CD4-positive, alpha-beta T cell (primary cell): ENCODE measurements at regions not wholly inside any gene's neighbourhood (a gene's known extent, or its start where the extent isn't known, plus 50 kb on each side); places are given as distances from the start of the nearest gene placed in this dataset.

Experiments used
- ATAC-seq: fragments of 200-7000 bp; cut with Tn5 transposase; one replicate; pipeline ENCODE4 v1.10.0; 2022; ENCODE audit warnings: mild to moderate bottlenecking; ENCODE audit not compliant: poor library complexity
- CTCF ChIA-PET: fragments of 350-600 bp; sonication (Branson Sonifier 250); formaldehyde crosslinking; loops from one replicate; lab custom pipeline; 2021; ENCODE audit warnings: antibody characterized with exemption, inconsistent platforms; lab: Charles Lee
- POLR2A ChIA-PET: fragments of 350-600 bp; sonication (Branson Sonifier 250); formaldehyde crosslinking; loops from one replicate; lab custom pipeline; 2021; ENCODE audit warnings: antibody characterized with exemption, inconsistent platforms; lab: Charles Lee
- DNase-seq, 14 experiments: peaks; one replicate each; pipeline ENCODE4 v3.0.0-alpha.2; 2013 to 2020; ENCODE audit warnings: mixed read lengths in 2 of 14
- H3K27ac ChIP-seq, 2 donors: one replicate each; pipeline versions ENCODE4 v1.5.1 to v1.7.0; 2013; ENCODE audit warnings: low read length in 2 of 2, low read depth in 1 of 2, mild to moderate bottlenecking in 1 of 2
- H3K27me3 ChIP-seq, 2 experiments: 1 replicate in 1 of 2; 2 replicates in 1 of 2; pipeline versions ENCODE4 v1.6.1 to v1.7.0; 2013; ENCODE audit warnings: low read length in 2 of 2, control low read depth in 1 of 2, mild to moderate bottlenecking in 1 of 2, moderate library complexity in 1 of 2; ENCODE audit not compliant: insufficient read depth in 2 of 2, control insufficient read depth in 1 of 2
- H3K36me3 ChIP-seq: one replicate; pipeline ENCODE4 v1.6.1; 2013; ENCODE audit warnings: low read length, control low read depth; ENCODE audit not compliant: insufficient read depth
- H3K4me1 ChIP-seq: one replicate; pipeline ENCODE4 v1.6.1; 2013; ENCODE audit warnings: low read length, control low read depth; ENCODE audit not compliant: insufficient read depth
- H3K4me3 ChIP-seq: one replicate; pipeline ENCODE4 v1.5.1; 2013; ENCODE audit warnings: mild to moderate bottlenecking, low read length, moderate library complexity
- H3K9me3 ChIP-seq, 2 experiments: 1 replicate in 1 of 2; 2 replicates in 1 of 2; pipeline versions ENCODE4 v1.6.1 to v1.7.0; 2013; ENCODE audit warnings: low read length in 2 of 2, mild to moderate bottlenecking in 2 of 2, control low read depth in 1 of 2, moderate library complexity in 1 of 2; ENCODE audit not compliant: control insufficient read depth in 1 of 2, insufficient read depth in 1 of 2
- H3K27ac Mint-ChIP-seq: one replicate; pipeline ENCODE4 v1.8.0; 2020; ENCODE audit warnings: mixed read lengths
- H3K27me3 Mint-ChIP-seq: one replicate; pipeline ENCODE4 v1.8.0; 2021; ENCODE audit warnings: mixed read lengths
- H3K36me3 Mint-ChIP-seq: one replicate; pipeline ENCODE4 v1.8.0; 2021; ENCODE audit warnings: low read depth, mixed read lengths
- H3K4me1 Mint-ChIP-seq: one replicate; pipeline ENCODE4 v1.8.0; 2021; ENCODE audit warnings: low read depth, mixed read lengths
- H3K4me3 Mint-ChIP-seq: one replicate; pipeline ENCODE4 v1.8.0; 2020; ENCODE audit warnings: mild to moderate bottlenecking, mixed read lengths
- H3K9me3 Mint-ChIP-seq: one replicate; pipeline ENCODE4 v1.8.0; 2020; ENCODE audit warnings: mixed read lengths
- CTCF ChIP-seq: fragments of 200-600 bp; IDR thresholded peaks from one replicate; pipeline ENCODE4 v1.8.0; 2022; ENCODE audit warnings: antibody characterized with exemption, mild to moderate bottlenecking
- intact Hi-C, 2 experiments: fragments of 100-400 bp; cut with DNase I in 1 of 2; cut with micrococcal nuclease in 1 of 2; formaldehyde crosslinking; loops; one replicate each; pipeline versions ENCODE4 v1.15.1 to v1.9.0; 2023 to 2025; cut with DNase I, micrococcal nuclease

GRCh38 chr5:52504584-52505240 is 283.0 kb upstream of the ITGA1 start:
- H3K27ac Mint-ChIP-seq, result no peak overlapping the region
- no peaks in the 10 kb centered on the region for H3K36me3 Mint-ChIP-seq
- intact Hi-C loops, result no loop called here
- no peaks in the 10 kb centered on the region for H3K27me3 Mint-ChIP-seq
- CTCF ChIA-PET, result no interaction called here
- Histone ChIP-seq H3K36me3 (no peaks in the 10 kb centered on the region), H3K27ac (no peak overlapping the region), H3K9me3 (no peaks in the 10 kb centered on the region), H3K4me3 (no peak overlapping the region), H3K27me3 (no peaks in the 10 kb centered on the region), H3K4me1 (no peaks in the 10 kb centered on the region)
- H3K9me3 Mint-ChIP-seq, result no peaks in the 10 kb centered on the region
- H3K4me3 Mint-ChIP-seq, result no peak overlapping the region
- no peaks in the 10 kb centered on the region for H3K4me1 Mint-ChIP-seq
- ATAC-seq, result no peak
- DNase-seq, result no peak
- no peak for TF ChIP-seq CTCF
- POLR2A ChIA-PET, result no interaction called here

DNA sequence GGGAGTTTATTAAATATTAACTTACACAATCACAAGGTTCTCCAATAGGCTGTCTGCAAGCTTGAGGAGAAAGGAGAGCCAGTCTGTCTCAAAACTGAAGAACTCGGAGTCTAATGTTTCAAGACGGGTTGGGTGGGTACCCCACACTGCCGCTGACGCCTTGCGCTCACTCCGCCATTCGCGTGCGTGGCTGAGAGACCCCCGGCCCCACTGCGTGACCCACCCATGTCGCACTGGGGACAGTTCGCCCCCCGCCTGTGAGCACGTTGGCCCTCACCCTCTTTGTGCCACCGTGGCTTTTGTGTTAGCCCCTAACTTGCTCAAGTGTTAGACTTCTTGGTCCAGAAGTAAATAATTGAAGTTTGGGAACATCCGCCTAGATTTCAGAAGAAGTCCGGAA is 270.0 kb upstream of the ITGA1 start:
- no peak for DNase-seq
- ChIA-PET CTCF (no interaction called here), POLR2A (no interaction called here)
- H3K4me1 Mint-ChIP-seq, result no peaks in the 10 kb centered on the region
- Histone ChIP-seq H3K36me3 (no peaks in the 10 kb centered on the region), H3K27ac (no peak overlapping the region), H3K9me3 (peaks cover 0 to 9% of the 10 kb centered on the region in 2 experiments), H3K4me3 (no peak overlapping the region), H3K4me1 (no peaks in the 10 kb centered on the region), H3K27me3 (no peaks in the 10 kb centered on the region)
- peaks cover 2% of the 10 kb centered on the region for H3K9me3 Mint-ChIP-seq
- ATAC-seq, result no peak
- H3K27ac Mint-ChIP-seq, result no peak overlapping the region
- H3K27me3 Mint-ChIP-seq, result no peaks in the 10 kb centered on the region
- no peak for TF ChIP-seq CTCF
- H3K36me3 Mint-ChIP-seq, result no peaks in the 10 kb centered on the region
- intact Hi-C loops, result no loop called here
- no peak overlapping the region for H3K4me3 Mint-ChIP-seq

DNA sequence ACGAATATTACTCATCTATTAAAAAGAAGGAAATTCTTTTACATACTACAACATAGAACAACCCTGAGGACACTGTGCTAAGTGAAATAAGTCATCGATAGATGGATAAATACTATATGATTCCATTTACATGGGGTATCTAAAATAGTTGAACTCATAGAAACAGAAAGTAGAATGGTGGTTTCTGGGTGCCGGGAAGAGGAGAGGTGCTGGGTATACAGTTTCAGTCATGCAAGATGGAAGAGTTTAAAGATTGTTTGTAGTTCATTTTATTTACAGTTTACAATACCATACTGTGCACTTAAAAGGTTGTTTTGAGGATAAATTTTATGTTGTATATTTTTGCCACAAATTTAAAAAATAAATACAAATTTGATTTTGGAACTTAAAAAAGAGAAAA is 267.5 kb upstream of the ITGA1 start:
- no peaks in the 10 kb centered on the region for H3K36me3 Mint-ChIP-seq
- Histone ChIP-seq H3K27ac (no peak overlapping the region), H3K4me1 (no peaks in the 10 kb centered on the region), H3K9me3 (peaks cover 0 to 9% of the 10 kb centered on the region in 2 experiments), H3K36me3 (no peaks in the 10 kb centered on the region), H3K27me3 (no peaks in the 10 kb centered on the region), H3K4me3 (no peak overlapping the region)
- no peak for ATAC-seq
- H3K4me1 Mint-ChIP-seq, result no peaks in the 10 kb centered on the region
- no peak overlapping the region for H3K27ac Mint-ChIP-seq
- no peaks in the 10 kb centered on the region for H3K27me3 Mint-ChIP-seq
- H3K9me3 Mint-ChIP-seq, result no peaks in the 10 kb centered on the region
- ChIA-PET POLR2A (no interaction called here), CTCF (no interaction called here)
- no peak for DNase-seq
- intact Hi-C loops, result no loop called here
- no peak for TF ChIP-seq CTCF
- no peak overlapping the region for H3K4me3 Mint-ChIP-seq
